Parathyroid adenoma (tissue), 2 donors: ENCODE measurements at regions not wholly inside any gene's neighbourhood (a gene's known extent, or its start where the extent isn't known, plus 50 kb on each side); places are given as distances from the start of the nearest gene placed in this dataset.

Source experiments
- H2AFZ ChIP-seq: fragments of 300-600 bp; sonication (generic); one replicate; pipeline ENCODE4 v1.7.0; 2017; ENCODE audit warnings: antibody characterized with exemption, mild to moderate bottlenecking
- H3K27ac ChIP-seq: fragments of 300-600 bp; sonication (generic); one replicate; pipeline ENCODE4 v1.7.0; 2017
- H3K27me3 ChIP-seq: fragments of 300-600 bp; sonication (generic); one replicate; pipeline ENCODE4 v1.7.0; 2017; ENCODE audit warnings: low read length; ENCODE audit not compliant: control insufficient read depth, insufficient read depth
- H3K36me3 ChIP-seq: fragments of 300-600 bp; sonication (generic); one replicate; pipeline ENCODE4 v1.7.0; 2017; ENCODE audit warnings: low read length; ENCODE audit not compliant: control insufficient read depth, insufficient read depth
- H3K4me1 ChIP-seq: fragments of 300-600 bp; sonication (generic); one replicate; pipeline ENCODE4 v1.7.0; 2017; ENCODE audit warnings: control low read depth
- H3K4me2 ChIP-seq: fragments of 300-600 bp; sonication (generic); one replicate; pipeline ENCODE4 v1.7.0; 2017; ENCODE audit warnings: low read length
- H3K4me3 ChIP-seq: fragments of 300-600 bp; sonication (generic); one replicate; pipeline ENCODE4 v1.7.0; 2017; ENCODE audit warnings: low read depth, low read length
- H3K79me2 ChIP-seq: fragments of 300-600 bp; sonication (generic); one replicate; pipeline ENCODE4 v1.7.0; 2017; ENCODE audit warnings: control low read depth
- H3K9ac ChIP-seq: fragments of 300-600 bp; sonication (generic); one replicate; pipeline ENCODE4 v1.7.0; 2017; ENCODE audit warnings: mild to moderate bottlenecking
- H3K9me3 ChIP-seq: fragments of 300-600 bp; sonication (generic); one replicate; pipeline ENCODE4 v1.7.0; 2017; ENCODE audit warnings: low read length; ENCODE audit not compliant: control insufficient read depth
- TF ChIP-seq, protein P1 (sequence below): fragments of 300-600 bp; sonication (generic); IDR thresholded peaks from one replicate; pipeline ENCODE4 v1.7.0; 2017; ENCODE audit warnings: antibody characterized with exemption, mild to moderate bottlenecking
- donor health status: primary hyperparathyroidism.

DNA sequence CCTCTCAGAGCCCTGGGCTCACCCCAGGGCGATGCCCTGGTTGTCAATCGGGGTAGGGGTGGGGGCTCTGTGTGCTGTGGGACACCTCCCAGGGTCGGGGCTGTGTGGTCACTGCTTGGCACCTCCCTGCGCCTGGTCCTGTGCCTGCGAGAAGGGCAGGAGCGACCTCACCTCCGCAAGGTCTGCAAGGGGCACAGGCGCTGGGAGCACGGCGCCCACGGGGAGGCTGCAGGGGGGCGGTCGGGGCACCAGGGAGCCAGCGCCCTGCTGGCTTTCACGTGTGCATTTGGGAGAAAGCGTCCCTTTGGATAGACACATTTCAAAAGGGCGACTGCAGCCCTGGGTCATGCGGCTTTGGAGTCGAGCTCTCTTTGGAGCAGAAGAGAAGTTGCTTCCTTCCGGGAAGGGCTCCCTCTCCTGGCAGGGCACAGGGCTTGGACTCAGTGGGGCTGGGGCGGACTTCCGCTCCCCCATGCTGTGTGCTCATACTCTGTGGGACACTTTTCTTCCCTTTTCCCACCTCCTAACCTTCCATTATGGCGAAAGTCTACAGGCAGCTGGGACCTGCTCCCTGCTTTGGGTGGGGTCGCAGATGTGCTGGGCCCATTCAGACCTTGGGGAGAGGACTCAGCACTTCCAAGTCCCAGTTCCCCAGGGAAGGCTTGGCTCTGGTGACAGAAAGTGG is 52.9 kb upstream of the SLC28A3 start:
- no peaks in the 10 kb centered on the region for H3K9me3 ChIP-seq
- no peaks in the 10 kb centered on the region for H3K4me1 ChIP-seq
- H3K27ac ChIP-seq, result no peak overlapping the region
- H3K4me3 ChIP-seq, result no peak overlapping the region
- no peak overlapping the region for H2AFZ ChIP-seq
- no peaks in the 10 kb centered on the region for H3K79me2 ChIP-seq
- H3K4me2 ChIP-seq, result no peak overlapping the region
- H3K36me3 ChIP-seq, result no peaks in the 10 kb centered on the region
- no peaks in the 10 kb centered on the region for H3K27me3 ChIP-seq
- TF ChIP-seq, protein P1, sequence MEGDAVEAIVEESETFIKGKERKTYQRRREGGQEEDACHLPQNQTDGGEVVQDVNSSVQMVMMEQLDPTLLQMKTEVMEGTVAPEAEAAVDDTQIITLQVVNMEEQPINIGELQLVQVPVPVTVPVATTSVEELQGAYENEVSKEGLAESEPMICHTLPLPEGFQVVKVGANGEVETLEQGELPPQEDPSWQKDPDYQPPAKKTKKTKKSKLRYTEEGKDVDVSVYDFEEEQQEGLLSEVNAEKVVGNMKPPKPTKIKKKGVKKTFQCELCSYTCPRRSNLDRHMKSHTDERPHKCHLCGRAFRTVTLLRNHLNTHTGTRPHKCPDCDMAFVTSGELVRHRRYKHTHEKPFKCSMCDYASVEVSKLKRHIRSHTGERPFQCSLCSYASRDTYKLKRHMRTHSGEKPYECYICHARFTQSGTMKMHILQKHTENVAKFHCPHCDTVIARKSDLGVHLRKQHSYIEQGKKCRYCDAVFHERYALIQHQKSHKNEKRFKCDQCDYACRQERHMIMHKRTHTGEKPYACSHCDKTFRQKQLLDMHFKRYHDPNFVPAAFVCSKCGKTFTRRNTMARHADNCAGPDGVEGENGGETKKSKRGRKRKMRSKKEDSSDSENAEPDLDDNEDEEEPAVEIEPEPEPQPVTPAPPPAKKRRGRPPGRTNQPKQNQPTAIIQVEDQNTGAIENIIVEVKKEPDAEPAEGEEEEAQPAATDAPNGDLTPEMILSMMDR, result no peak
- H3K9ac ChIP-seq, result no peak overlapping the region

DNA sequence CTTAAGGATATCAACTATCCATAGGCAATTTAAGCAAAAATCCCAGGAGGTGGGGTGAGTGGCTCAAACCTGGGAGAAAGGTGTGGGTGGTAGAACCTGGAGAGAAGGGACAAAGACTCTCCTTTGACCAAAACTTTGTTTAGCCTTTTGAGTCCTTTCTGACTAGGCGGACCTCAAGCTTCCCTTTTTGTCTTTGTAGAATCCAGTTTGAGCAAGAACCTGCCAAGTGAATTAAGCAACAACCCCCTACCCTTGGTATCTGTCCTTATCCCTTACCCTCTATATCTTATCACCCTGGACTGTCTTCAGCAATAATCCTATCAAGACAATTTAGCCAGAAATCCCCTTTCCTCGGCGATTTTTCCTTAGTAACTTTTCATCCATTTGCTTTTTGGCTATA is 53.5 kb upstream of the SLC28A3 start:
- H3K27ac ChIP-seq, result no peak overlapping the region
- H3K4me1 ChIP-seq, result no peaks in the 10 kb centered on the region
- no peak overlapping the region for H3K9ac ChIP-seq
- H3K9me3 ChIP-seq, result no peaks in the 10 kb centered on the region
- no peak overlapping the region for H2AFZ ChIP-seq
- no peak overlapping the region for H3K4me2 ChIP-seq
- TF ChIP-seq, protein P1, result no peak
- no peaks in the 10 kb centered on the region for H3K79me2 ChIP-seq
- no peaks in the 10 kb centered on the region for H3K27me3 ChIP-seq
- no peak overlapping the region for H3K4me3 ChIP-seq
- no peaks in the 10 kb centered on the region for H3K36me3 ChIP-seq

DNA sequence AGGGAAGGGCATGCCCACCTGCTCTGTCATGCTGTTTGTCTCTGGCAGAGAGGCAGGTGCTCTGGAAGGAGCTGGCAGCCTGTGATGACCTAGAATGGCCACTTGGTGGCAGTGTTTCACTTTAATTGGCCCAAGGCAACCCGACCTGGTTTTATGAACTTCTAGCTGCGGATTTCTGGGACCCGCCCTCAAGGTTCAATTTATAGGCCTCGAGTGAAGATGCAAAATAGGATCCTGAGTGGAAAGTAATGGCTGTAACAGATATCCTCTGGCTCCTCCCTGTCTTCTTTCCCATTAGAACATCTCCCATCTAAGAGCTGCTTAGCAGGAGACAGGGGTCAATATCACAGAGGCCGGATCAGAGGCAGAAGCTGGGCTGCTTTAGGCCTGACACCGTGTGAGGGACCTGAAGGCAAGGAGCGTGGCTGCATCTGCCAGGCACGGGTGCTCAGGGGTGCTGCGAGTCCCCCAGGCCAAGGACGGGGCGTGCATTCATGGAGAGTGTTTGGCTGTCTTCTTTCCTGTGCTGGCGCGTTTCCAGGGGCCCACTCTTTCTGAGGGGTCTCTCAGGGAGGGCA is 56.7 kb upstream of the SLC28A3 start:
- H2AFZ ChIP-seq, result no peak overlapping the region
- H3K4me2 ChIP-seq, result no peak overlapping the region
- H3K4me3 ChIP-seq, result no peak overlapping the region
- H3K9me3 ChIP-seq, result no peaks in the 10 kb centered on the region
- no peaks in the 10 kb centered on the region for H3K4me1 ChIP-seq
- H3K27me3 ChIP-seq, result no peaks in the 10 kb centered on the region
- H3K36me3 ChIP-seq, result no peaks in the 10 kb centered on the region
- no peak overlapping the region for H3K27ac ChIP-seq
- H3K9ac ChIP-seq, result no peak overlapping the region
- TF ChIP-seq, protein P1, result peak; percentile 74
- H3K79me2 ChIP-seq, result no peaks in the 10 kb centered on the region

DNA sequence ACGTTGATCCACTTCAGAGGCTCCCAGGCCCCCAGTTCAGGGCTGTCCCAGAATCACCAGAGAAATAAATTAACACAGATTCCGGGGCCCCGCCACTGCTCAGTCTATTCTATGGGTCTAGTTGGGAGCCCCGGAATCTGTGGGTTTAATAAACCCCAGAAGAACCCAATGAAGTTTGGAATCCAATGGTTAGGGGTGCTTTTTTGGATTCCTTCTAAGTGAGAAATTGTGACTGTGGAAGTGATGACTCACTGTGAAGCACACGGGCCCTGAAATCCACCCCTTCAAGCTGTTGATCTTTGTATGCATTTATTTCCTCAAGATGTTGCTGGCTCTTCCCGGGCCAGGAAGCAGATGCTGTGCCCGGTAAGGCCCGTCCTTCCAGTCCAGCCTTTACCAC is 57.3 kb upstream of the SLC28A3 start:
- no peaks in the 10 kb centered on the region for H3K4me1 ChIP-seq
- no peak overlapping the region for H3K4me2 ChIP-seq
- H3K79me2 ChIP-seq, result no peaks in the 10 kb centered on the region
- H3K9ac ChIP-seq, result no peak overlapping the region
- H3K36me3 ChIP-seq, result no peaks in the 10 kb centered on the region
- no peaks in the 10 kb centered on the region for H3K27me3 ChIP-seq
- no peak overlapping the region for H2AFZ ChIP-seq
- no peak overlapping the region for H3K4me3 ChIP-seq
- no peaks in the 10 kb centered on the region for H3K9me3 ChIP-seq
- TF ChIP-seq, protein P1, result no peak
- no peak overlapping the region for H3K27ac ChIP-seq

DNA sequence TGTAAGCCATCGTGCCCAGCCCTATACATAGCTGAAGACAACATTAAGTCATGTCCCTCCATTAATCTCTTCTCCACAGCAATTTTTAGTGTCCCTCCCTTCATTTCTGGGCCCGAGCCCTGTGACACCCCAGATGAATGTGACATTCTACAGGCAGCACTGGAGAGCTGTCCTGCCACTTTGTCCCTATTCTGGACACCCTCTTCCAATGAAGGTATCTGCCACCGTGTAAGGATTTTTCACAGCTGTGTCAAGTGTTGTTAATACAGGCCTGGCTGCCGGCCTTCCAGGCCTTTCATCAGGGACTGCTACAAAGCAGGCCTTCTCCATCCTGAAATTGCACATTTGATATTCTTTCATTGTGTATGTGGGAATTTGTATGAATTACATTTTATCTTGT is 62.0 kb upstream of the SLC28A3 start:
- Histone ChIP-seq H3K27me3 (no peaks in the 10 kb centered on the region), H3K4me1 (no peaks in the 10 kb centered on the region), H3K79me2 (no peaks in the 10 kb centered on the region), H3K36me3 (no peaks in the 10 kb centered on the region), H3K27ac (no peak overlapping the region), H3K9me3 (no peaks in the 10 kb centered on the region), H3K9ac (no peak overlapping the region), H3K4me3 (no peak overlapping the region), H2AFZ (no peak overlapping the region), H3K4me2 (no peak overlapping the region)
- TF ChIP-seq, protein P1, result no peak
